Rectal smooth muscle tissue (tissue), 1 donor: ENCODE measurements at regions not wholly inside any gene's neighbourhood (a gene's known extent, or its start where the extent isn't known, plus 50 kb on each side); places are given as distances from the start of the nearest gene placed in this dataset.
"Not testable (repeated sequence)": the region's sequence is repeated elsewhere in the genome, so short reads cannot be mapped to it uniquely, and the experiment has no call there.

Source experiments
- H3K27ac ChIP-seq: one replicate; pipeline ENCODE4 v1.7.0; 2013; ENCODE audit warnings: low read depth, low read length, inconsistent platforms
- H3K27me3 ChIP-seq: one replicate; pipeline ENCODE4 v1.7.0; 2013; ENCODE audit warnings: low read length; ENCODE audit not compliant: control insufficient read depth, insufficient read depth
- H3K36me3 ChIP-seq: one replicate; pipeline ENCODE4 v1.7.0; 2013; ENCODE audit warnings: low read length; ENCODE audit not compliant: control insufficient read depth, insufficient read depth
- H3K4me1 ChIP-seq: one replicate; pipeline ENCODE4 v1.7.0; 2013; ENCODE audit warnings: low read length; ENCODE audit not compliant: control insufficient read depth, insufficient read depth
- H3K4me3 ChIP-seq: one replicate; pipeline ENCODE4 v1.7.0; 2013; ENCODE audit warnings: low read length
- H3K9ac ChIP-seq: one replicate; pipeline ENCODE4 v1.7.0; 2013; ENCODE audit warnings: low read length

- Histone ChIP-seq H3K27ac (no peak overlapping the region), H3K27me3 (no peaks in the 10 kb centered on the region), H3K36me3 (no peaks in the 10 kb centered on the region), H3K4me1 (no peaks in the 10 kb centered on the region), H3K9ac (no peak overlapping the region), H3K4me3 (no peak overlapping the region)
These were observed 465.6 kb downstream of the SIPA1L2 start for GRCh38 chr1:232164078-232164963.

DNA sequence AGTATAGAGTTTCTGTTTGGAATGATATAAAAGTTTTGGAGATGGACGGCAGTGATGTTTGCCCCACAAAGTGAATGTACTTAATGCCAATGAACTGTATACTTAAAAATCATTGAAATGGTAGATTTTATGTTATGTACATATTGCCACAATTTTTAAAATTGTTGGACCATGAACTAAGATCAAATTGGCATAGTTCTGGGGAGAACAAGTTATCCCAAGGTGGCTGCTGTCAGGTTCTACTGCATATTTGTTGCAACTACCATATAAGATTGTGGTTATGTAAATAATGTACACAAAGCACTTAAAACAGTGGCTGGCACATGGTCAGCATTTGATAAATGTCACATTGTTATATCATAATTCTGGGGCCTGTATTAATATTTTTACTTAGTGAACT lies 466.4 kb downstream of the SIPA1L2 start:
- Histone ChIP-seq H3K4me1 (no peaks in the 10 kb centered on the region), H3K36me3 (no peaks in the 10 kb centered on the region), H3K27ac (no peak overlapping the region), H3K9ac (no peak overlapping the region), H3K4me3 (no peak overlapping the region), H3K27me3 (no peaks in the 10 kb centered on the region)

GRCh38 chr1:232162001-232162400 lies 467.9 kb downstream of the SIPA1L2 start:
- H3K4me3 ChIP-seq = no peak overlapping the region
- no peaks in the 10 kb centered on the region for H3K4me1 ChIP-seq
- H3K9ac ChIP-seq = no peak overlapping the region
- H3K36me3 ChIP-seq = no peaks in the 10 kb centered on the region
- no peaks in the 10 kb centered on the region for H3K27me3 ChIP-seq
- H3K27ac ChIP-seq = no peak overlapping the region

- H3K9ac ChIP-seq = not testable (repeated sequence)
These were observed 471.4 kb downstream of the SIPA1L2 start for GRCh38 chr1:232158558-232158957.

GRCh38 chr1:232156070-232156469 lies 473.9 kb downstream of the SIPA1L2 start:
- not testable (repeated sequence) for H3K9ac ChIP-seq, H3K27me3 ChIP-seq, H3K4me3 ChIP-seq, H3K36me3 ChIP-seq, H3K4me1 ChIP-seq, H3K27ac ChIP-seq

More at GRCh38 chr1:232158558-232158957, 471.4 kb downstream of the SIPA1L2 start:
- H3K27ac ChIP-seq, H3K36me3 ChIP-seq, H3K27me3 ChIP-seq, H3K4me3 ChIP-seq, H3K4me1 ChIP-seq: not testable (repeated sequence)

GRCh38 chr1:232153652-232154051 lies 476.3 kb downstream of the SIPA1L2 start:
- Histone ChIP-seq H3K27me3 (no peaks in the 10 kb centered on the region), H3K4me3 (no peak overlapping the region), H3K9ac (no peak overlapping the region), H3K4me1 (no peaks in the 10 kb centered on the region), H3K36me3 (no peaks in the 10 kb centered on the region), H3K27ac (no peak overlapping the region)

GRCh38 chr1:232150770-232151548 lies 479.0 kb downstream of the SIPA1L2 start:
- Histone ChIP-seq H3K4me1 (no peaks in the 10 kb centered on the region), H3K27me3 (no peaks in the 10 kb centered on the region), H3K9ac (no peak overlapping the region), H3K4me3 (no peak overlapping the region), H3K36me3 (no peaks in the 10 kb centered on the region), H3K27ac (no peak overlapping the region)

DNA sequence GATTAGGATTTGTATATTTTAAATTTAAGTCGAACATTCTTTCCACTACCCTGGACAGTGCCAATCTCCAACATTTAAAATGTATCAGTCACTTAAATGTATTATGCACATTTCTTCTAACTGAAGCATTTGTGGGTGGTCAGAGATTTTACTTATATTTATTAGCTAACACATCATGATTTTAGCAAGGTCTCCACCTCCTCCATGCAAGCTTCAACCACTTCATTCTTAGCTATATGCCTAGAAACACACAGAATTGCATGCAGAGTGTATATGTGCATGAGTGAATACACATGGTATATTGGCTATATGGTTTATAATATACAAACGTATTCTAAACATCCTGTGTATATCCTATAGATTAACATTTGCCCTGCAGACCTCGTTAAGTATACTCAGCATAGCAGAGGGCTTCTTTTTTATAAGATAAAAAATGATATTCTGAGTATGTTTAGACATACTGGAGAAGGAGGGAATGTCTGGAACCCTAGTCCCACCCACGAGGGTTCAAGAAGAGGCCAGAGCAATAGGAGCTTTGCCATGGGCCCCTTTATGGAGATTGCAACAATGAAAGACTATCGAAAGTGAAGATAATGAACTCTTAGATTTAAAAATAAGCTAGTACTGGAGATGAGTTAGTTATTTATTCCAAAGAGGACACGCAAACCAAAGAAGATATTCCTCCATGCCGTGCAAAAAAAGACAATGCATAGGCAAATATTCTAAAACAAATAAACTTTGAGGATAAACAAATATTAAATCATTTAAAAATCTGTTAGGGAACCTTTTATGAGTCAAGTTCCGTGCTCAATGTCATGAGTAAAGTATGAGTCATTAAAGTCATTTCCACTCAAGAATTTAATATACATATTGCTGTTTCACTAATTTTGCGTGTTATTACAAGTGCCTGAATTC lies 480.4 kb downstream of the SIPA1L2 start:
- H3K4me1 ChIP-seq = no peaks in the 10 kb centered on the region
- no peaks in the 10 kb centered on the region for H3K27me3 ChIP-seq
- H3K4me3 ChIP-seq = no peak overlapping the region
- H3K27ac ChIP-seq = no peak overlapping the region
- no peak overlapping the region for H3K9ac ChIP-seq
- H3K36me3 ChIP-seq = no peaks in the 10 kb centered on the region

GRCh38 chr1:232147215-232147614 lies 482.7 kb downstream of the SIPA1L2 start:
- H3K27ac ChIP-seq = no peak overlapping the region
- H3K36me3 ChIP-seq = no peaks in the 10 kb centered on the region
- no peak overlapping the region for H3K4me3 ChIP-seq

DNA sequence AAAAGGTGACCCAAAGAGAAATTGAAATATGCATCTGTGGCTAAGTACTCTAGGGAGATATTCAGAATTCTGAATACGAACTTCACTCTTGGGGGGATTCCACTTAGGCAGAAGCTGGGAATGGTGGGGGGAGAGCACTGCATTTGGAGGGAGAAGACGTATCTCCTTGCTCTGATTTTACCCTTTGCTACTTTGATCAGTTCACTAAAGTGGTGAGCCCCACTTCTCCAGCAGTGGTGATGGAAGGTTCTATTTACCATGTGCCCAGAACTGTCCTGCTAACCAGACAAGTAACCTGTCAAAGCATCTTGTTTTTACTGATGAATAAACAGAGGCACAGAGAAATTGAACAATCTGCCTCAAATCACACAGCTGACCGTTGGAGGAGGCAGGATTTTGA lies 483.4 kb downstream of the SIPA1L2 start:
- no peak overlapping the region for H3K9ac ChIP-seq
- peaks cover 8% of the 10 kb centered on the region for H3K4me1 ChIP-seq
- H3K27me3 ChIP-seq = no peaks in the 10 kb centered on the region
- H3K36me3 ChIP-seq = no peaks in the 10 kb centered on the region
- H3K4me3 ChIP-seq = no peak overlapping the region
- H3K27ac ChIP-seq = no peak overlapping the region

More at GRCh38 chr1:232147215-232147614, 482.7 kb downstream of the SIPA1L2 start:
- no peaks in the 10 kb centered on the region for H3K27me3 ChIP-seq
- H3K4me1 ChIP-seq = peaks cover 8% of the 10 kb centered on the region
- H3K9ac ChIP-seq = no peak overlapping the region

- Histone ChIP-seq H3K36me3 (no peaks in the 10 kb centered on the region), H3K9ac (no peak overlapping the region), H3K27ac (no peak overlapping the region), H3K4me3 (no peak overlapping the region), H3K4me1 (peaks cover 8% of the 10 kb centered on the region), H3K27me3 (no peaks in the 10 kb centered on the region)
These were observed 484.2 kb downstream of the SIPA1L2 start for GRCh38 chr1:232145768-232146167.

- Histone ChIP-seq H3K4me3 (no peak overlapping the region), H3K36me3 (no peaks in the 10 kb centered on the region), H3K27ac (no peak overlapping the region), H3K4me1 (peaks cover 8% of the 10 kb centered on the region), H3K9ac (no peak overlapping the region), H3K27me3 (no peaks in the 10 kb centered on the region)
These were observed 485.2 kb downstream of the SIPA1L2 start for GRCh38 chr1:232144696-232145230.
